Activated B cell treated with CpG ODN at 0.5 μM for 24 hours (primary cell): ENCODE measurements at regions not wholly inside any gene's neighbourhood (a gene's known extent, or its start where the extent isn't known, plus 50 kb on each side); places are given as distances from the start of the nearest gene placed in this dataset.

ENCODE experiments used
- ATAC-seq: fragments of 200-7000 bp; cut with Tn5 transposase; one replicate; pipeline ENCODE4 v1.10.0; 2021; ENCODE audit warnings: low read depth, mild to moderate bottlenecking, moderate library complexity
- CTCF ChIA-PET: fragments of 350-600 bp; sonication (Branson Sonifier 250); formaldehyde crosslinking; loops from one replicate; lab custom pipeline; 2021; ENCODE audit warnings: antibody characterized with exemption; lab: Charles Lee
- POLR2A ChIA-PET: fragments of 350-600 bp; sonication (Branson Sonifier 250); formaldehyde crosslinking; loops from one replicate; lab custom pipeline; 2021; ENCODE audit warnings: antibody characterized with exemption; lab: Charles Lee
- DNase-seq: peaks from one replicate; pipeline ENCODE4 v3.0.0; 2022
- H3K27ac Mint-ChIP-seq: one replicate; pipeline ENCODE4 v1.8.0; 2020; ENCODE audit warnings: mixed read lengths
- H3K27me3 Mint-ChIP-seq: one replicate; pipeline ENCODE4 v1.8.0; 2021; ENCODE audit warnings: mixed read lengths
- H3K36me3 Mint-ChIP-seq: one replicate; pipeline ENCODE4 v1.8.0; 2021; ENCODE audit warnings: low read depth, mixed read lengths
- H3K4me1 Mint-ChIP-seq: one replicate; pipeline ENCODE4 v1.8.0; 2021; ENCODE audit warnings: mixed read lengths
- H3K4me3 Mint-ChIP-seq: one replicate; pipeline ENCODE4 v1.8.0; 2020; ENCODE audit warnings: mild to moderate bottlenecking, mixed read lengths
- H3K9me3 Mint-ChIP-seq: one replicate; pipeline ENCODE4 v1.8.0; 2020; ENCODE audit warnings: mixed read lengths
- CTCF ChIP-seq: fragments of 200-600 bp; IDR thresholded peaks from one replicate; pipeline ENCODE4 v1.8.0; 2022; ENCODE audit warnings: antibody characterized with exemption, mild to moderate bottlenecking
- intact Hi-C: fragments of 100-400 bp; cut with micrococcal nuclease; formaldehyde crosslinking; loops from one replicate; pipeline ENCODE4 v1.15.1; 2024

- CTCF ChIA-PET = no interaction called here
- H3K36me3 Mint-ChIP-seq = no peaks in the 10 kb centered on the region
- POLR2A ChIA-PET = no interaction called here
- H3K4me1 Mint-ChIP-seq = no peaks in the 10 kb centered on the region
- H3K27ac Mint-ChIP-seq = no peak overlapping the region
- no peak for TF ChIP-seq CTCF
- ATAC-seq (no peak), DNase-seq (no peak)
- H3K4me3 Mint-ChIP-seq = no peak overlapping the region
- H3K27me3 Mint-ChIP-seq = peaks cover 3% of the 10 kb centered on the region
- intact Hi-C loops = no loop called here
- peaks cover 9% of the 10 kb centered on the region for H3K9me3 Mint-ChIP-seq
These were observed 174.7 kb upstream of the TMEM196 start for GRCh38 chr7:19948160-19948559.

GRCh38 chr7:19944363-19945120, 171.1 kb upstream of the TMEM196 start:
- ChIA-PET CTCF (interaction anchor here (0.9 kb wide), 1 partner anchor 197 kb away, joined by 3 read pairs; no protein-coding TSS in a partner anchor), POLR2A (no interaction called here)
- Mint-ChIP-seq H3K9me3 (peaks cover 5% of the 10 kb centered on the region), H3K27ac (no peak overlapping the region), H3K4me1 (no peaks in the 10 kb centered on the region), H3K4me3 (no peak overlapping the region), H3K27me3 (no peaks in the 10 kb centered on the region), H3K36me3 (no peaks in the 10 kb centered on the region)
- no peak for TF ChIP-seq CTCF
- ATAC-seq (no peak), DNase-seq (no peak)
- intact Hi-C loops = no loop called here

- intact Hi-C loops = no loop called here
- ATAC-seq (no peak), DNase-seq (no peak)
- no peak for TF ChIP-seq CTCF
- Mint-ChIP-seq H3K4me1 (no peaks in the 10 kb centered on the region), H3K9me3 (peaks cover 12% of the 10 kb centered on the region), H3K27me3 (no peaks in the 10 kb centered on the region), H3K36me3 (no peaks in the 10 kb centered on the region), H3K27ac (no peak overlapping the region), H3K4me3 (no peak overlapping the region)
- POLR2A ChIA-PET = no interaction called here
- CTCF ChIA-PET = no interaction called here
These were observed 166.3 kb upstream of the TMEM196 start for GRCh38 chr7:19939746-19940145.

GRCh38 chr7:19932549-19933249, 159.3 kb upstream of the TMEM196 start:
- Mint-ChIP-seq H3K4me3 (no peak overlapping the region), H3K9me3 (peaks cover 14% of the 10 kb centered on the region), H3K36me3 (no peaks in the 10 kb centered on the region), H3K27me3 (no peaks in the 10 kb centered on the region), H3K27ac (no peak overlapping the region), H3K4me1 (no peaks in the 10 kb centered on the region)
- ChIA-PET POLR2A (no interaction called here), CTCF (no interaction called here)
- intact Hi-C loops = no loop called here
- TF ChIP-seq CTCF = no peak
- no peak for DNase-seq
- ATAC-seq = no peak

GRCh38 chr7:19930851-19931250, 157.4 kb upstream of the TMEM196 start:
- Mint-ChIP-seq H3K4me1 (no peaks in the 10 kb centered on the region), H3K9me3 (peaks cover 6% of the 10 kb centered on the region), H3K27ac (no peak overlapping the region), H3K36me3 (no peaks in the 10 kb centered on the region), H3K27me3 (no peaks in the 10 kb centered on the region), H3K4me3 (no peak overlapping the region)
- POLR2A ChIA-PET = no interaction called here
- ATAC-seq (no peak), DNase-seq (no peak)
- no peak for TF ChIP-seq CTCF
- intact Hi-C loops = no loop called here
- CTCF ChIA-PET = no interaction called here
